GM18502 (cell line): ENCODE measurements at regions not wholly inside any gene's neighbourhood (a gene's known extent, or its start where the extent isn't known, plus 50 kb on each side); places are given as distances from the start of the nearest gene placed in this dataset.

ENCODE experiments used
- ATAC-seq: cut with Tn5 transposase; IDR thresholded peaks from one replicate; pipeline ENCODE4 v1.9.1; 2021; ENCODE audit warnings: mild to moderate bottlenecking; ENCODE audit not compliant: unreplicated experiment, poor library complexity

DNA sequence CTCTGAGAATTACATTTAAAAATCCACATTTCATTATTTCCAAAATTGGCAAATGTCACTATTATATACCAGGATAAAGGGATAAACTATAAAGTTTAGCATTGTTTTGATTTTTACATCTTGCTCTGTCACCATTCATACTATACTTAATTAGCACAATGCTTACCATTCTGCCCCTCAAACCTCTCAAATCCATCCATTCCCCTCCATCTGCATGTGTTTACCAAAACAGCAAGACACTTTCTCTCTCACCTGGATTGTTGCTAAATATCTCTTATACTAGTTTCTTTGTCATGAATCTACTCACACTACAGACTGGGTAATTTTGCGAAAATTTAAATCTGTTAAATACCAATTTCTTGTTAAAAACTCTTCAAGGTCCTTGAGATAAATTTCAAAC is 496.1 kb downstream of the NR4A2 start:
- ATAC-seq, result no peak

DNA sequence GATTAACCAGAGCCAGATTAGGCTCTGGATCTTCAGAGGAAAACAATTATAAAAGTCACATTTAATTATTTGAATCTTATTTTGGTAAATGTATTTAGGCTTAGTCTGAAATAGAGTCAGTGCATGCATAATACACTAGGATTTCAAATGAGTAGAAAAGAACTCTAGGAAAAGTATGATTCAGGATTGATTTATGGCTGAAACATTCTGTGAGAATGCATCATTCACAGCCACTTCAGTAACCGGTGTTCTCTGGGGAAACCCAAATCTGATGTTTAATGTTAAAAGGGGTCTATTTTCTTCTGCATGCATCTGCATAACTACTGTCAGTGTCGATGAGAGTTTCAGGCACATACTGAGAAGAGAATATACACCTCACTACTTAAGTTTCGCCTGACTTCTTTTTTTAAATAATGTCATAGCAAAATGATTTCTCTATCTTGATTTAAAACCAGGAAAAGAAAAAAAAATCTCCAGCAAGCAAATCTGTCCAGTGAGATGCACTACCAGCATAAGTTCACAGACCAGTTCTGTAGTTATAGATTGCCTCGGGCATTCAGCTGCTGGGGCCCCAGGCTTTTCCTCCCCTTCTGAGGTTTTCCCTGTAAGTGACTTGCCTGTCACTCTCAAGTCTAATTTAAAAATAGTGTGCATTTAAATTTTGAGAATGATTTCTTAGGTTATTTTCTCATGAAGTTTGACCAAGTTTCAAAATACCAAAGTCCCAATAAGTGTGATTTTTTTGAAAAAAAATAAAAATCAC is 501.5 kb downstream of the NR4A2 start:
- ATAC-seq, result no peak

DNA sequence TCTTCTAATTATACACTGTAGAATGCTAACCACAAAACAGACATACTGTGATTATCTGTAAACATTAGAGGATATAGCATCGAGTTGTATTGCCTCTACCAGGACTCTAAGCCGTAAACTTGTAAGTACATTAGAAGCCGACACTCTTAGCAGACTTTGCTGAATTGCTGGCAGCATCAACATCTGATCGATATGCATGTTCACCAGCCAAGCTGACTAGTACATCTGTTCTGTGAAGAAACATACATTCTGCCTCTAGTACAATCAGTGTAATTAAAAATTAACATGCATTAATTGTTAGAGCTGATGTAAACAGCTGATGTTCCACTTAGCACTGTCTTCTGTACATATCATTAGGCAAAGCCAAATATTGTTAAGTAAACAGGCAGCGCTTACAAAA is 502.2 kb downstream of the NR4A2 start:
- no peak for ATAC-seq

DNA sequence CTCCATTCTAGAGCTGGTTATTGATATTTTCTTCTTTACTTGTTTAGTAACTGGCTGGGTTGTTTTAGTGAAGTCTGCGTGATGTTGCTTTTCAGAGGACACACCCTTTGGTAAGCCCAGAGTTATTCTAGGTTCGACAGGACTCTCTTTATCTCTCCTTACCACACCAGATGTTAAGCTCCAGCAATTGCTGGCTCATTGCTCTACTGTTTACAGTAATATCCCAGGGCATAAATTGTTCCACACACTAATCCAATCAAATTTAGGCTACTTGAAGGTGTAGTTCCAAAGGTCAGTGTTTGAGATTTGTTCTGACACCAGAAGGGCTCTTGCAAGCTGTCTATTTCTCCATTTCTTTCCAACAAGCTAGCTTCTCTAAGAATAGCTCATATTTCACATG is 506.6 kb downstream of the NR4A2 start:
- no peak for ATAC-seq

DNA sequence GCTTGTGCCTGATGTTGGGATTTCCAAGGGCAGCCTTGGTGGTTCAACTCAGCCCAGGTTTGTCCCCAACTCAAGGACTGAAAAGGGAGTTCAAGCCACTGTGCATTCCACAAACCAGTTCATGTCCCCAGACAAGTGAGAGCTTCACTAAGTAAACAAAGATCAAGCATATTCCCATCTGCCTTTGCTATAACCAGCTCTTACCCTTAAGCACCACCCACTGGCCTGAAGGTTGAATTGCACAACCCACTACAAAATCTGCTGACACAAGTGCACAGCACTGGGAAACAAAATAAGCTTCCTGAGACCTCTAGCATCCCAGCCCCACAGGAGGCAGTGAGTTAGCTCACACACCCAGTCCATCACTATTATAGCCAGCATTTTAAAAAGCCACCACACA is 516.7 kb downstream of the NR4A2 start:
- ATAC-seq, result peak; percentile 96

DNA sequence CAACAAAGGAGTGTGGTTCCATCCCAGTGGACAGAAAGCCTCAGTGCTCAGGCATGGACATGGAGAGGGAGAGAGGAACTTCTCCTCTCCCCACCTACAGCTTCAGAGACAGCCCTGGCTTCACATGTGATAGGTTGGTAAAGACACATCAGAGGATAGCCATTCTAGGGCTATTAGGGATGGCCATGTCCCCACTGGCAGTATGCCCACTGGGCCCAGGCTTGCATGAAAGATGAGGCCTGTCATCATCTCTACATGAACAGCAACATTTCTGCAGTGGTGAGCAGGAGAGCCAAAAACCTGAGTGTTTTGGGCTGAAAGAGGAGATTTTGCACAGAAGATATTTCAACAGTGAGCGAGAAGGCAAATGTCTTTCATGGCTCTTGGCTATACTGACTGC is 517.2 kb downstream of the NR4A2 start:
- no peak for ATAC-seq

DNA sequence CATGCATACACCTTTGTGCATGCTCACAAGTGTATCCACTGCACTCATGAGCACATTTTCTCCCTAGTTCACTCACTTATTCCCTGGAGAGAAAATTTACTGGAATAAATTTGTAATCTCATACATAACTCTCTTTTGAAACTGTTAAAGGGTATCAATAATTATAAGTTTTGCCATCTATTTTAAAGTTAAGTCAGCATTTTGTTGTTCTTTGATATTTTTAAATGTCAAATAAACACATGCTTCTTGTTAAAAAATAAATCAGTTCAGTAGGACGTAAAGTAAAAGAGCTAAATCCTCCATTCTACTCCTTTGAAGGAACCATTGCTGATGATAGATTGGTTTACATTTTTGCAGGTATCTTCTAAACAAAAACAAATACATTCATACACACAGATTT is 522.1 kb downstream of the NR4A2 start:
- no peak for ATAC-seq

DNA sequence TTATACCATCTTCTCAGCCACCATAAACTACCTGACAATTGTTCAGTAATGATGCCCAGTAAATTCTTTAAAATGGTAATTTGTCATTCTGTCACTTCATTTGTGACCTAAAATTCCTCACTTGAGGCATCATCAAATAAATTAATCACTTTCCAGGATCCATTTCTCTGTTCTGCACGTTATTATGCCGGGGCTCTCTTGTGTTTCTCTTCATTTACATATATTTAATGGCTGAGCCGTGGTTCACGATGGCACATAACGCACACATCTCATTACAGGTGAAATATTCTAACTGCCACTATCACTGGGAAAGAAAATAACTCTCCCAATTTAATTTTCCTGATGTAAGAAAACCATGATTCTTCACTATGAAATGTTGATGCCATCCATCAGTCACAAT is 529.6 kb downstream of the NR4A2 start:
- ATAC-seq, result no peak

DNA sequence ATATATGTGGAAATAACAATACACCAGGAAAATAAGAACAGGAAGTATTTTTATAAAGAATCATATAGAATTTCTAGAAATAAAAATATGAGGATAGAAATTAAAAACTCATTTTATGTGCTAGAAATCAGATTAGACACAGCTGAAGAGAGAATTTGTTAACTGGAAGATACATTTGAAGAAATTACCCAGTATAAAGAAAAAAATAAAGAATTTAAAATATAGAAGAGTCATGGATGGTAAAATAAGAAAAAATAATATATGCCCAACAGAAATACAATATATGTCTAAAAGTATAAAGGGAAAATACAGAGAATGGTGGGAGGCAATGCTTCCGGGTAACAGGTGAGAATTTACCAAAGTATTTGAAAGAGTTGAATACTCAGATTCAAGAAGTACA is 539.9 kb downstream of the NR4A2 start:
- ATAC-seq, result no peak

DNA sequence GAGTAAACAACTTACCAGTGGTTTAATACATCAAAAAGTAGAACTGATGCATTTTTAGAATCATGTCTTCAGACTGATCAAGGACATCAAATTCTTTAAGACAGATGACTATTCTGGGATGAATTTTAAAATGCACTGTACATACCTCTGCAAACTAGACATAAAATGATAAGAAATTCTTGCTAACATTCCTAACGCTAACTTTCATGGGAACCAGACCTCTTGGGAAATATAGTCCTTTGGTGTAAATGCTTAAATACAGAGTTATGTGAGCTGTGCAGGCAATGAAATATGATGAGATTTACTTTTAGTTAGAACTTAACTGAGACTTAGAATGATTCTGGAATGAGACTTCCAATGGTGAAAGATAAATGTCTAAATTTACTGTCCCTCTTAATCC is 562.0 kb downstream of the NR4A2 start:
- ATAC-seq, result no peak

DNA sequence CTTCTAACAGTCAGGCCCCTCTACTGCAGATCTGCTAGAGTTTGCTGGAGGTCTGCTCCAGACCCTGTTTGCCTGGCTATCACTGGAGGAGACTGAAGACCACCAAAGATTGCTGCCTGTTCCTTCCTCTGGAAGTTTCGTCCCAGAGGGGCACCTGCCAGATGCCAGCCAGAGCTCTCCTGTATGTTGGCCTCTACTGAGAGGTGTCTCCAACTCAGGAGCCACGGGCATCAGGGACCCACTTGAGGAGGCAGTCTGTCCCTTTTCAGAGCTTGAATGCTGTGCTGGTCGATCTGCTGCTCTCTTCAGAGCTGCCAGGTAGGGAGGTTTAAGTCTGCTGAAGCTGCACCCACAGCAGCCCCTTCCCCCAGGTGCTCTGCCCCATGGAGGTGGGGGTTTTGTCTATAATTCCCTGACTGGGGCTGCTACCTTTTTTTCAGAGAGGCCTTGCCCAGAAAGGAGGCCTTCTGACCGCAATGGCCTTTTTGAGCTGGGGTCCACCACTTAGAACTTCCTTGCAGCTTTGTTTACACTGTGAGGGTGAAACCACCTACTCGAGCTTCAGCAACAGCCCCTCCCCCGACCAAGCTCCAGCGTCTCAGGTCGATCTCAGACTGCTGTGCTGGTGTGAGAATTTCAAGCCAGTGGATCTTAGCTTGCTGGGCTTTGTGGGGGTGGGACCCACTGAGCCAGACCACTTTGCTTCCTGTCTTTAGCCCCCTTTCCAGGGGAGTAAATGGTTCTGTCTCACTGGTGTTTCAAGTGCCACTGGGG is 566.0 kb downstream of the NR4A2 start:
- no peak for ATAC-seq

DNA sequence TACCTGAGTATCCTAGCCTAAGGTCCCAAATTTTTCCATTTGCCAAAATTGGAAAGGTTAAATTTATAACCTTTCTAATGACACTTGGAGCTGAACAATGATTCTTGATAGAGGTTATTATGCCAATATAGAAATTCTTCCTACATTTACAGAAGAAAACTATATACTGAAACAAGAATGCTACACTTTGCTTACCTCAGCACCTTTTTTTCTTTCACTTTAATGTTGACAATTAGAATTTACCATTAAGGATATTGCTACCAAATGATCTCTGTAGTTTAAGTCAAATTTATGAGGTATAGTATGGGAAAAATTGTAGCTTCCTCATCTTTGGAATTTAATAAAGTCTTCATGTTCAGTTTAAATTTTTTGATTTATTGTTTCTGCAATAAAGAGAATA is 577.0 kb downstream of the NR4A2 start:
- ATAC-seq, result no peak

DNA sequence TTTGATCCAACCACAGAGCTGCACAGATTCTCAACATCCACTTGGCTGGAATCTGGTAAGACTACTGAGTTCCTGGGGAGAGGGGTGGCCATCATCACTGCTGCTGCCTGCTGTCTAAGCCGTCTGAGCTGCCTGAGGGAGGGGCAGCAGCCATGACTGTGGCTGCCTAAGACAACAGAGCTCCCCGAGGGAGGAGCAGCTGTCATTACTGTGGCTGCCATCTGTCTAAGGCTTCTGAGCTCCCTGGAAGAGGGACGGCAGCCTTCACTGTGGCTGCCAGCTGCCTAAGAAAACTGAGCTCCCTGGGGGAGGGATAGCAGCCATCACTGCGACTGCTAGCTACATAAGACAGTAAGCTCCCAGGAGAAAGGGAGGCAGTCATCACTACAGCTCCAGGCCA is 584.4 kb downstream of the NR4A2 start:
- no peak for ATAC-seq

DNA sequence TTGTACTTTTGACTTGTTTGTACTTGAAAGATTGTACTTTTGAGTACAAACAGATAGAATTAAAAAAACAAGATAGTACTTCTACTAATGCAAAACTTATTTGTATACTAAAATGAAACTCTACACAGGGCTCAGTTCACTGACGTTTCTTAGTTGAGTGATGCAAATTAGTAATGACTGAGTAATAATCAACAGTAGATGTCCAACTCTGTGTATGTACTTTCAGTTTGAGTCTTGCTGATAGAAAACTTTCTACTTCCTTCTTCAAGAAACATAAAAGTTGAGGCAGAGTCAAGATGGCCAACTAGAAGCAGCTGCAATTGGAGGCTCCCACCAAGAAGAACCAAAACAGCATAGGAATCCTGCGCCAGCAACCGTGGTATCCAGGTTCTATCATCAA is 585.0 kb downstream of the NR4A2 start:
- no peak for ATAC-seq

DNA sequence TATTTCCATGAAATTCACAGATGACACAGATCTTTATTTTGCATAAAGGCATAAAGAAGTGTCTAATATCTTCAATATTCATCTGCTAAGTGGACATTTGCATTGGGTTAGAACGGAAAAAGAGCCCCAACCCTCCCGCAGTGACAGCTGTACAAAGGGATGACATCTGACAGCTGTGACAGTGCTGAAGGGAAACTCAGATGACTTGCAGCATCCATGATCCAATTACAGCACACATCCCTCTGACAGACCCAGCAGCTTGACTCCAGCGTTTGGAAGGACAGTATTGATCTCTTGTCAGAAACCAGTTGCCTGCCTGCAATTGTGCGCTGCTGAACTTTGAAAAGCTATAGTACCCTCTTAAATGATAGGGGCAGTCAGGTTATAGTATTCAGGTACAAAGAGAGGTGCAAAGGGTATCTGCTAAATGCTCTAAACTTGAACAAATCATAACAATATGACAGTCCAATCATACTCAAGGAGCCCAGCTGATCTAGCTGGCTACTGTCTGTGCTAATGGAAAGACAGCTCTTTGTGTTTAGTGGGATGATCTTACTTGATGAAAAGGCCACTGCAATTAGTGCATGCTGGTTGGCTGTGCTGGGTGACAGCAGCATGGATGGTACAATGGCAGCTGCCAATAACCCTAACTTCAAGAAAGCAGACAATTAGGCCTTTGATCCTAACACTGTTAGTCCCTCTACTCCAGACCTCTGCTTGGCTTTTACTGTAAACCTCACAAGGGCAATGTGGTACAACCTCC is 599.2 kb downstream of the NR4A2 start:
- no peak for ATAC-seq

DNA sequence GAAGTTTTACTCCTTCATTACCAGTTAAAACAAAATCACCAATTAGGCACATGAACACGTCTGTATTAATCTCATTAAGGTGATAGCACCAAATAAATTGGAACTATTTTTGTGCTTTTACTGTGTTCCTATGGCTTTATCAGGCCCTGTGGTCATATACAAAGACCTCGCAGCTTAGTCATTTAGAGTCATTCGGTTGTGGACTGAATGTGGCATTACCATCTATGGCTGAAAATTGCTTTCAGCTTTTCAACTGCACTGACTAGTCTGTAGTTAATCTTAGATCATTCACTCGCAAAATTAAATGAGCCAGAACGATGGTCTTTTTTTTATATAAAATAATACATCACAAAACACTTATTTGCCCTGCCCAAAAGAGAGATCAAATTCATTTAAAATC is 601.7 kb downstream of the NR4A2 start:
- no peak for ATAC-seq

DNA sequence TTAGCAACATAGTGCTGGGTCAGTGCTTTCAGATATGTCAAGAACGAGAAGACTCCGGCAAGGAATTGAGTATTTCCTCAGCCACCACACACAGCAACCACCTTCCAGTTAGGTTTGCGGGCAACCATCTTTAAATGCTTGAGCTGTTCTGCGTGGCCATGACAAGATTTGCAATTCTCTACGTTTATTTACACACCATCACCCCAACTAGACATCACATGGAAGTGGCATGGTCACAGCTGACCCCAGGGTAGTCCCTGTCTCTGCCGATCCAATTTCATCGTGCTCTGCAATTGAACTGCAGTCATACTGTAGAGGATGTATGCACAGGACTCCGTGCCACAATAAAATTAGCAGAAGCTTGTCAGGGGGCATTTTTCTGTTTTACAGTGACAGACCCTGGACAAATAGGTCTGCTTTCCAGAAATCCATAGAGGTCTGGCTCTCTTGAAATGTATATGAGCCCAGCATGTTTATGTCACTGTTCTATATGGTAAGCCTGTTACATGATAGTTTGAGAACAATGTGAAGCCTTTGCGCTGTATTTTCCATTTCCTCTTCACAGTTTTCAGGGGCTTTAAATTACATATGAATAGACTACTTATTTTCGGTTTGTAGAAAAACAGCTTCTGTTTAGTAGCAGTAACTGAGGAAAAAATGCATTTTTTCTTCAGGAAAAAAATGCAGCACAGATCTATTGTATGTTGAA is 605.2 kb downstream of the NR4A2 start:
- no peak for ATAC-seq

DNA sequence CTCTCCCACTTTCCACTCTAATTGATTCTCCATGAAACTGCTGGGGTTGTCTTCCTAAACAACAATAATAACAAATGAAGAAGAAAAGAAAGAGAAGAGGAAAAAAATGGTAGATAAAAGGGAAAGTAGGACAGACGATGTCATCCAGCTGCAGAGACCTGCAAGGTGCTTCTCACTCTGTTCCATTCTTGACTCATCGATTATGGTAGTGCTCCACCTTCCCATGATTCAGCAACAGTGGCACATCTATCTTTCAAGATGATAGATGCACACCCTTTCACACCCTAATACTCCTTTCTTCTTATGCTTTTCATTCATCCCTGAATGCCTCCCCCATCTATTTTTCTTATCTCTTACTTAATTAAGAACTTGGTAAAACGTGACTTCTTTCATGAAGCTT is 610.2 kb downstream of the NR4A2 start:
- no peak for ATAC-seq

DNA sequence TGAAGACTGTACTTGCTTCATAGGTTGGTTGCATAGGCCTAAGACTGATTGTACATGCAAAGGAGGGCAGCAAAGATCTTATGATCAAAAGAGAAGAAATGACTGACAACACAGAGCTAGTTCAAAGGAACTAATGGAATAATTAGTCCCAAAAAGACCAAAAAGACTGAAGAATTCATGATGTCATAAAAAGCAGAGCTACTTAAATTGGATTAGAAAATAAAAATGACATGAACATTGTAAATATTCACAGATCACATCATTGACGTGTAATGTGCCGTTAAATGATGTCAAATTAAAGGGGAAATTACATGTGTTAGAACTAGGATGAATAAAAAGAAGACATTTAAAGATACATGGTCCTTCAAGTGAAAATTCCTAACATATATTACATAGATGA is 616.8 kb downstream of the NR4A2 start:
- no peak for ATAC-seq

DNA sequence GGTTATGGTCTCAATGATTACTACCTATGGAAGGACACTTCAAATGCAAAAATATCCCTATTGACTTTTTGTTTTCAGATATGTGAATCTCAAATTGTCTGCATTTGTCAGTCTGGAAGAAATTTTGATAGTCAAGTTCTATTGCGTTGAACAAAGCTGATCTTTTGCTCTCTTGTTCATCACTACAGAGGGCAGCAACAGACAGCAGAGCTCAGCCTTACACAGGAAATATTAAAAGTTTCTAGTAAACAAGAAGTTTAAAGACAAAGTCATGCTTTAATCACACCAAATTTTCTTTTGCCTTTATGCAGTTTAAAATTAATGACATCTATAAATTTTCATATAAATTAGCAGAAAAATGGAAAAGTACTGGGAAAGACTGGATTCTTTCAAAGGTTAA is 617.5 kb downstream of the NR4A2 start:
- ATAC-seq, result no peak

DNA sequence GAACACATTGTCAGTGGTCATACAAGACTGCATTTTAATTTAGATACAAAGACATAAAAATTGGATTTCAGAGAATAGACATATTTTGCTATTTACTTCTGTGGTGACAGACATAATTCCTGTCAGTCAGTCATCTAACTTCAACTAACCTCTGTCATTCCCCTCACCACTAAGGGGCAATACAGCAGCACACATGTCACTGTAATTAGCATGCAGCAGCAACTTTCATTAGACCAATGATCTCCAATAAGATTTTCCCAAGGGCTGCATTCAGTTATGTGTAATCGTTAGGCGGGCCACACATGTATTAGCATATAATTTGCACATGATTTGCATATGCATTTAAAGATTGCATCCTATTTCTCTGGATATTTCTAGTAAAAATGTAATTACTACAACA is 624.5 kb downstream of the NR4A2 start:
- ATAC-seq, result no peak
